ENCODE measurements at regions not wholly inside any gene's neighbourhood (a gene's known extent, or its start where the extent isn't known, plus 50 kb on each side); places are given as distances from the start of the nearest gene placed in this dataset.

GRCh38 chr3:43795491-43795890 is 104.8 kb downstream of the ABHD5 start:
- TF ChIP-seq POLR2A (IDR thresholded peaks at IDR 0.05; ENCODE audit: low read depth, low read length) (no peak), RAD21 (IDR thresholded peaks at IDR 0.05; ENCODE audit: low read length) (no peak), USF2 (IDR thresholded peaks at IDR 0.05; ENCODE audit: low read depth, low read length) (no peak), RFX5 (IDR thresholded peaks at IDR 0.05; ENCODE audit: low read depth, low read length) (no peak), MXI1 (IDR thresholded peaks at IDR 0.05; ENCODE audit: borderline replicate concordance, low read depth, low read length) (no peak), CHD1 (IDR thresholded peaks at IDR 0.05; ENCODE audit: low read depth, low read length) (no peak), CEBPB (IDR thresholded peaks at IDR 0.05; ENCODE audit: low read depth, low read length) (no peak), ELK1 (IDR thresholded peaks at IDR 0.05; ENCODE audit: borderline replicate concordance, low read depth, low read length) (no peak), MAZ (IDR thresholded peaks at IDR 0.05; ENCODE audit: borderline replicate concordance, low read depth, low read length) (no peak), SMC3 (IDR thresholded peaks at IDR 0.05; ENCODE audit: low read depth, low read length) (no peak)
- TF ChIP-seq, protein P1, sequence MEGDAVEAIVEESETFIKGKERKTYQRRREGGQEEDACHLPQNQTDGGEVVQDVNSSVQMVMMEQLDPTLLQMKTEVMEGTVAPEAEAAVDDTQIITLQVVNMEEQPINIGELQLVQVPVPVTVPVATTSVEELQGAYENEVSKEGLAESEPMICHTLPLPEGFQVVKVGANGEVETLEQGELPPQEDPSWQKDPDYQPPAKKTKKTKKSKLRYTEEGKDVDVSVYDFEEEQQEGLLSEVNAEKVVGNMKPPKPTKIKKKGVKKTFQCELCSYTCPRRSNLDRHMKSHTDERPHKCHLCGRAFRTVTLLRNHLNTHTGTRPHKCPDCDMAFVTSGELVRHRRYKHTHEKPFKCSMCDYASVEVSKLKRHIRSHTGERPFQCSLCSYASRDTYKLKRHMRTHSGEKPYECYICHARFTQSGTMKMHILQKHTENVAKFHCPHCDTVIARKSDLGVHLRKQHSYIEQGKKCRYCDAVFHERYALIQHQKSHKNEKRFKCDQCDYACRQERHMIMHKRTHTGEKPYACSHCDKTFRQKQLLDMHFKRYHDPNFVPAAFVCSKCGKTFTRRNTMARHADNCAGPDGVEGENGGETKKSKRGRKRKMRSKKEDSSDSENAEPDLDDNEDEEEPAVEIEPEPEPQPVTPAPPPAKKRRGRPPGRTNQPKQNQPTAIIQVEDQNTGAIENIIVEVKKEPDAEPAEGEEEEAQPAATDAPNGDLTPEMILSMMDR (conservative IDR thresholded peaks at IDR 0.05; ENCODE audit: low read depth, low read length), result no peak

Data from IMR-90 (cell line).